ENCODE measurements at regions not wholly inside any gene's neighbourhood (a gene's known extent, or its start where the extent isn't known, plus 50 kb on each side); places are given as distances from the start of the nearest gene placed in this dataset.

DNA sequence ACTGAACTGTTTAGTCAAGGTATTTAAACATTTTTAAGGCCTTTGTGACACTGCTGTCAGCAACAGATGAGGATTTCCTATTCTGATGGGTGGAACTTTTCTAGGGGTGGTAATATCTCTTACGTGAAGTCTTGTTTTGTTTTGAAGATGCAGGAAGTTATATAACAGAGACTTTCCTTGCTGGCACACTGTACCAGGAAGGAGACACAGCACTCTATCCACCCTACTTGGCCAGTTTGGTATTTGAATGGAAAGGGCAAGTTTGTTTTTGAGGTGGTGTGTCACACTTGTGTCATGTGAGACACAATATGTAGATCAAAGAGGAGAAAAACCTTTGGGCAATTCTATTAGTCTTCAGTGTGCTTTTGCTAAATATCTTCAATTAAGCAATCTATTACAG, 51.6 kb upstream of the SRP54 start:
- Histone ChIP-seq H3K4me3 (no peak overlapping the region), H3K4me1 (replicated peaks in 1 of 2) (no peaks in the 10 kb centered on the region), H3K27ac (no peak overlapping the region)
- in situ Hi-C loops (cut with MboI; ENCODE audit: low pct_unique_long_range_greater_than_20kb in 2 of 9, low sequenced_read_pairs in 9 of 9, unreplicated experiment in 9 of 9) = no loop called here
- peak in 2 of 8 experiments; percentile 59 to 71 for ATAC-seq (replicated peaks in 6 of 8)
- WGBS, 10 experiments = 0 to 78% (median 60%) methylated on average over 1 of the region's 1 CpG; no CpG with 5 or more reads in 7 of the 10 experiments

GRCh38 chr14:34930591-34931091, 52.2 kb upstream of the SRP54 start:
- Histone ChIP-seq H3K27ac (no peak overlapping the region), H3K4me1 (replicated peaks in 1 of 2) (no peaks in the 10 kb centered on the region), H3K4me3 (no peak overlapping the region)
- in situ Hi-C loops (cut with MboI; ENCODE audit: low pct_unique_long_range_greater_than_20kb in 2 of 9, low sequenced_read_pairs in 9 of 9, unreplicated experiment in 9 of 9) = no loop called here
- 0 to 100% (median 71%) methylated on average over 1 to 4 of the region's 4 CpGs; no CpG with 5 or more reads in 1 of the 10 experiments for WGBS, 10 experiments
- ATAC-seq (replicated peaks in 6 of 8) = no peak

DNA sequence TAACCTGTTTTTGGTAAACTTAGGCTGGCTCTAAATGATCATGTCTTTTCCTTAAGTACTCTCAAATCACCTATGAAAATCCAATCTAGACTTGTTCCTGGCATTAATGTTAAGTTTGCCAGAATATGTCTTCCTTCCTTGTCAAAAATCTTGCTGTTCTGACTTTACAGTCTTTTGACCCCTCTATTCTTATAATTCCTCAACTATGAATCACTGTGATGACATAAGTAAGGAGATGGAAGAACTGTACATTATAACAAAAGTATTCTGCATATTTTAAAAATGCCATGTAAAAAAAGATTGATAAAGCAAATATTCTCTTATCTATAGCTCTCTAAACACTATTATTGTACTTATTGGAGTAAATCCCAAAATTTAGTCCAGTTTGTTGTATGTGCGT, 51.4 kb upstream of the BAZ1A start:
- in situ Hi-C loops (cut with MboI; ENCODE audit: low pct_unique_long_range_greater_than_20kb in 2 of 9, low sequenced_read_pairs in 9 of 9, unreplicated experiment in 9 of 9) = no loop called here
- WGBS, 10 experiments = 44 to 100% (median 100%) methylated on average over 1 of the region's 1 CpG; no CpG with 5 or more reads in 1 of the 10 experiments

More for the DNA sequence above, 51.4 kb upstream of the BAZ1A start:
- Histone ChIP-seq H3K27ac (no peak overlapping the region), H3K4me3 (no peak overlapping the region), H3K4me1 (replicated peaks in 1 of 2) (no peaks in the 10 kb centered on the region)
- ATAC-seq (replicated peaks in 6 of 8) = no peak

All from motor neuron (in vitro differentiated cells).